Neural cell (in vitro differentiated cells): ENCODE measurements at regions not wholly inside any gene's neighbourhood (a gene's known extent, or its start where the extent isn't known, plus 50 kb on each side); places are given as distances from the start of the nearest gene placed in this dataset.

ENCODE experiments used
- H2AFZ ChIP-seq: fragments of 200-600, 300-800 bp; sonication (generic), shearing (Covaris generic); 2 replicates; pipeline ENCODE4 v1.6.0; 2014; ENCODE audit warnings: low read depth, mild to moderate bottlenecking, antibody characterized with exemption, low read length, moderate library complexity
- H3F3A ChIP-seq: fragments of 200-600 bp; shearing (Covaris generic); 2 replicates; pipeline ENCODE4 v1.6.1; 2016; ENCODE audit warnings: mild to moderate bottlenecking, moderate library complexity, mixed read lengths, antibody characterized with exemption, low read length; ENCODE audit not compliant: insufficient read depth, poor library complexity, severe bottlenecking
- H3K27ac ChIP-seq: fragments of 200-600, 300-800 bp; sonication (generic), shearing (Covaris generic); 2 replicates; pipeline ENCODE4 v1.5.1; 2014; ENCODE audit warnings: mild to moderate bottlenecking, low read length, moderate library complexity
- H3K27me3 ChIP-seq: fragments of 300-800, 200-600 bp; sonication (generic), shearing (Covaris generic); 2 replicates; pipeline ENCODE4 v1.6.0; 2014; ENCODE audit warnings: mild to moderate bottlenecking, low read depth, low read length, moderate library complexity; ENCODE audit not compliant: insufficient read depth
- H3K36me3 ChIP-seq: fragments of 300-800, 200-600 bp; sonication (generic), shearing (Covaris generic); 2 replicates; pipeline ENCODE4 v1.5.1; 2014; ENCODE audit warnings: mild to moderate bottlenecking, antibody characterized with exemption, low read length, moderate library complexity; ENCODE audit not compliant: insufficient read depth
- H3K4me2 ChIP-seq: fragments of 300-800, 200-600 bp; sonication (generic), shearing (Covaris generic); 2 replicates; pipeline ENCODE4 v1.6.0; 2014; ENCODE audit warnings: mild to moderate bottlenecking, low read length
- H3K4me3 ChIP-seq: fragments of 300-800, 200-600 bp; sonication (generic), shearing (Covaris generic); 2 replicates; pipeline ENCODE4 v1.5.1; 2014; ENCODE audit warnings: mild to moderate bottlenecking, low read length, moderate library complexity
- H3K79me2 ChIP-seq: fragments of 200-600 bp; shearing (Covaris generic); replicated peaks from 2 replicates; pipeline ENCODE4 v1.6.0; 2014; ENCODE audit warnings: mild to moderate bottlenecking, low read length, moderate library complexity; ENCODE audit not compliant: insufficient read depth
- H3K9ac ChIP-seq: fragments of 300-800, 200-600 bp; sonication (generic), shearing (Covaris generic); 2 replicates; pipeline ENCODE4 v1.6.1; 2016; ENCODE audit warnings: mild to moderate bottlenecking, low read length, mixed read lengths
- H3K9me2 ChIP-seq: fragments of 200-600 bp; shearing (Covaris generic); 2 replicates; pipeline ENCODE4 v1.6.1; 2016; ENCODE audit warnings: mild to moderate bottlenecking, low read length, mixed read lengths; ENCODE audit not compliant: insufficient read depth
- H3K9me3 ChIP-seq: fragments of 200-600, 300-800 bp; sonication (generic), shearing (Covaris generic); 2 replicates; pipeline ENCODE4 v1.6.1; 2016; ENCODE audit warnings: mild to moderate bottlenecking, mixed run types, low read length, moderate library complexity, mixed read lengths
- H4K20me1 ChIP-seq: fragments of 200-600 bp; shearing (Covaris generic); 2 replicates; pipeline ENCODE4 v1.6.1; 2016; ENCODE audit warnings: mild to moderate bottlenecking, mixed run types; ENCODE audit not compliant: insufficient read depth
- EP300 ChIP-seq: fragments of 450-650 bp; conservative IDR thresholded peaks from 2 replicates; pipeline ENCODE4 v1.6.1; 2014; ENCODE audit warnings: antibody characterized with exemption, mild to moderate bottlenecking, moderate library complexity; ENCODE audit not compliant: poor library complexity, severe bottlenecking
- EZH2 ChIP-seq: fragments of 200-600, 300-800 bp; shearing (Covaris generic), sonication (generic); IDR thresholded peaks from 2 replicates; pipeline ENCODE4 v1.6.1; 2014; ENCODE audit warnings: antibody characterized with exemption, low read length, borderline replicate concordance, mild to moderate bottlenecking; ENCODE audit not compliant: insufficient read depth, poor library complexity, severe bottlenecking
- MXI1 ChIP-seq: fragments of 450-650 bp; conservative IDR thresholded peaks from 2 replicates; pipeline ENCODE4 v1.6.1; 2014; ENCODE audit warnings: antibody characterized with exemption, mild to moderate bottlenecking; ENCODE audit not compliant: poor library complexity, severe bottlenecking
- POLR2AphosphoS5 ChIP-seq: IDR thresholded peaks from 2 replicates; pipeline ENCODE4 v1.6.1; 2012
- RAD21 ChIP-seq: fragments of 450-650 bp; conservative IDR thresholded peaks from 2 replicates; pipeline ENCODE4 v1.6.1; 2014; ENCODE audit warnings: antibody characterized with exemption, mild to moderate bottlenecking, moderate library complexity
- REST ChIP-seq: IDR thresholded peaks from 2 replicates; pipeline ENCODE4 v1.6.1; 2012; ENCODE audit warnings: borderline replicate concordance
- SMC3 ChIP-seq: fragments of 450-650 bp; conservative IDR thresholded peaks from 2 replicates; pipeline ENCODE4 v1.6.1; 2014; ENCODE audit warnings: antibody characterized with exemption, mild to moderate bottlenecking, moderate library complexity; ENCODE audit not compliant: poor library complexity
- TAF1 ChIP-seq: IDR thresholded peaks from 2 replicates; pipeline ENCODE4 v1.6.1; 2012; ENCODE audit warnings: low read depth
- TF ChIP-seq, protein P1 (sequence below): fragments of 450-650 bp; IDR thresholded peaks from 2 replicates; pipeline ENCODE4 v1.5.1; 2014; ENCODE audit warnings: antibody characterized with exemption, mild to moderate bottlenecking, moderate library complexity; ENCODE audit not compliant: poor library complexity, severe bottlenecking

DNA sequence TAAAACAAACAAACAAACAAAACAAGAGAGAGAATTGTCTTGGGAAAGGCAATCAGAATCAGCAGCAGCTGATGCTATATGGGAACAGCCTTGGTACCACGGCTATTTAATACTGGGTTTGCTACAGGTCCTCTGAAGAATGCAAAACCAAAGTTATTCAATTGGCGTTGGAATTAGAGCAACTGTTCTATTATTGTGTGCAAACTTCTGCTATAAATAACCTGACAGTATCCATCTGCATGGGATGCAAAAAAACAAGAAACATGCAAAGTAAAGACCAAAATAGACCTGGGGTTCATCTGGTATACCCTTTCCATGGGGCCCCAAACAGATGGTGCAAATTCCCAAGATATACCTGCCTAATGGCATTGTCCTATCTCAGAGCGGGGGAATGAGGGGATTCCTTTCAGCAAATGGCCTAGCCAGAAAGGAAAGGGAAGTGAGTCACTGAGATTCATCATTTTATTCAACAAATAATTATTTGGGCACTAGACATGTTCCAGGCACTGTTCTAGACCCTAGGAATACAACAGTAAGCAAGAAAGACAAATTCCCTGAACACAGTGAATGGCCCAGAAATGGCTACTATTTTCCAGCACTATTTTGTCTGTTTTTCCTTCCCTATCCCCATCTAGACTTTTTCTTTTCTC lies 268.9 kb downstream of the FBXW7 start:
- no peak for TF ChIP-seq EP300
- Histone ChIP-seq H3K36me3 (no peaks in the 10 kb centered on the region), H3K4me3 (no peak overlapping the region), H3K4me2 (no peak overlapping the region), H2AFZ (no peak overlapping the region), H3K79me2 (no peaks in the 10 kb centered on the region), H3K9me2 (no peaks in the 10 kb centered on the region), H3F3A (peaks cover 4% of the 10 kb centered on the region), H3K9ac (no peak overlapping the region), H3K9me3 (no peaks in the 10 kb centered on the region), H3K27me3 (no peaks in the 10 kb centered on the region), H3K27ac (no peak overlapping the region), H4K20me1 (no peaks in the 10 kb centered on the region)

- Histone ChIP-seq H3K4me3 (no peak overlapping the region), H3K9me3 (no peaks in the 10 kb centered on the region), H4K20me1 (no peaks in the 10 kb centered on the region), H2AFZ (no peak overlapping the region), H3K27ac (no peak overlapping the region), H3K79me2 (no peaks in the 10 kb centered on the region), H3K9me2 (no peaks in the 10 kb centered on the region), H3K9ac (no peak overlapping the region), H3F3A (peaks cover 4% of the 10 kb centered on the region), H3K36me3 (no peaks in the 10 kb centered on the region), H3K4me2 (no peak overlapping the region), H3K27me3 (no peaks in the 10 kb centered on the region)
- no peak for TF ChIP-seq REST
- no peak for TF ChIP-seq MXI1
- no peak for TF ChIP-seq EZH2
- no peak for TF ChIP-seq POLR2AphosphoS5
- TF ChIP-seq EP300, result no peak
- no peak for TF ChIP-seq RAD21
- TF ChIP-seq, protein P1, sequence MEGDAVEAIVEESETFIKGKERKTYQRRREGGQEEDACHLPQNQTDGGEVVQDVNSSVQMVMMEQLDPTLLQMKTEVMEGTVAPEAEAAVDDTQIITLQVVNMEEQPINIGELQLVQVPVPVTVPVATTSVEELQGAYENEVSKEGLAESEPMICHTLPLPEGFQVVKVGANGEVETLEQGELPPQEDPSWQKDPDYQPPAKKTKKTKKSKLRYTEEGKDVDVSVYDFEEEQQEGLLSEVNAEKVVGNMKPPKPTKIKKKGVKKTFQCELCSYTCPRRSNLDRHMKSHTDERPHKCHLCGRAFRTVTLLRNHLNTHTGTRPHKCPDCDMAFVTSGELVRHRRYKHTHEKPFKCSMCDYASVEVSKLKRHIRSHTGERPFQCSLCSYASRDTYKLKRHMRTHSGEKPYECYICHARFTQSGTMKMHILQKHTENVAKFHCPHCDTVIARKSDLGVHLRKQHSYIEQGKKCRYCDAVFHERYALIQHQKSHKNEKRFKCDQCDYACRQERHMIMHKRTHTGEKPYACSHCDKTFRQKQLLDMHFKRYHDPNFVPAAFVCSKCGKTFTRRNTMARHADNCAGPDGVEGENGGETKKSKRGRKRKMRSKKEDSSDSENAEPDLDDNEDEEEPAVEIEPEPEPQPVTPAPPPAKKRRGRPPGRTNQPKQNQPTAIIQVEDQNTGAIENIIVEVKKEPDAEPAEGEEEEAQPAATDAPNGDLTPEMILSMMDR, result no peak
- no peak for TF ChIP-seq TAF1
- no peak for TF ChIP-seq SMC3
These were observed 270.7 kb downstream of the FBXW7 start for GRCh38 chr4:152265149-152265621.

DNA sequence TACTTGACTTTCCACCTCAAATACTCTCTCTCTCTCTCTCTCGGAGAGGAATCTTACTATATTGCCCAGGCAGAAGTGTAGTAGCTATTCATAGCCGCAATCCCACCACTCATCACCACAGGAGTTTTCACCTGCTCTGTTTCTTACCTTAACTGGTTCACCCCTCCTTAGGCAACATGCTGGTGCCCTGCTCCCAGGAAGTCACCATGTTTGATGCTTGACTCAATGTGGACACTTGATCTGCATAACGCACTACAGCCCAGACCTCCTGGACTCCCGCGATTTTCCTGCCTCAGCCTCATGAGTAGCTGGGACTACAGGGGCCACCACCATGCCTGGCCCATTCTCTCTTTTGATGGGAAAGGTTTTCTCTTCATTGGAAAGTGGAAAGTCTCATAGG lies 271.8 kb downstream of the FBXW7 start:
- no peaks in the 10 kb centered on the region for H4K20me1 ChIP-seq
- H3K27me3 ChIP-seq, result no peaks in the 10 kb centered on the region
- no peaks in the 10 kb centered on the region for H3K9me3 ChIP-seq
- H2AFZ ChIP-seq, result no peak overlapping the region
- no peak overlapping the region for H3K9ac ChIP-seq
- no peak overlapping the region for H3K4me3 ChIP-seq
- no peak overlapping the region for H3K4me2 ChIP-seq
- H3F3A ChIP-seq, result no peaks in the 10 kb centered on the region
- H3K9me2 ChIP-seq, result no peaks in the 10 kb centered on the region
- TF ChIP-seq TAF1, result no peak
- TF ChIP-seq, protein P1, result no peak
- TF ChIP-seq RAD21, result no peak
- no peak for TF ChIP-seq REST
- no peak for TF ChIP-seq SMC3
- TF ChIP-seq MXI1, result no peak
- no peak for TF ChIP-seq POLR2AphosphoS5
- TF ChIP-seq EP300, result no peak
- no peak for TF ChIP-seq EZH2
- H3K27ac ChIP-seq, result no peak overlapping the region
- no peaks in the 10 kb centered on the region for H3K79me2 ChIP-seq
- no peaks in the 10 kb centered on the region for H3K36me3 ChIP-seq
